DND-41 (cell line): ENCODE measurements at regions not wholly inside any gene's neighbourhood (a gene's known extent, or its start where the extent isn't known, plus 50 kb on each side); places are given as distances from the start of the nearest gene placed in this dataset.

Experiments
- ATAC-seq: fragments of 200-7000 bp; cut with Tn5 transposase; 3 replicates; pipeline ENCODE4 v1.9.1; 2021; ENCODE audit warnings: low read depth; ENCODE audit not compliant: insufficient read depth
- DNase-seq: peaks from one replicate; pipeline ENCODE4 v3.0.0-alpha.2; 2020
- H2AFZ ChIP-seq: 2 replicates; pipeline ENCODE4 v1.6.0; 2012; ENCODE audit warnings: low read depth, low read length
- H3K27ac ChIP-seq: 2 replicates; pipeline ENCODE4 v1.5.1; 2012; ENCODE audit warnings: low read length, inconsistent platforms
- H3K27me3 ChIP-seq: fragments of 200-600 bp; sonication (generic); 2 replicates; pipeline ENCODE4 v1.6.0; 2012; ENCODE audit warnings: low read length, mild to moderate bottlenecking, inconsistent platforms; ENCODE audit not compliant: insufficient read depth, poor library complexity
- H3K36me3 ChIP-seq: 2 replicates; pipeline ENCODE4 v1.5.1; 2012; ENCODE audit warnings: low read length, inconsistent platforms; ENCODE audit not compliant: insufficient read depth
- H3K4me1 ChIP-seq: 2 replicates; pipeline ENCODE4 v1.5.1; 2012; ENCODE audit warnings: mild to moderate bottlenecking, low read length; ENCODE audit not compliant: insufficient read depth
- H3K4me2 ChIP-seq: 2 replicates; pipeline ENCODE4 v1.6.0; 2012; ENCODE audit warnings: mild to moderate bottlenecking, moderate library complexity, low read length, inconsistent platforms; ENCODE audit not compliant: insufficient read depth
- H3K4me3 ChIP-seq, 2 experiments: fragments of 200-600 bp in 1 of 2; shearing (Covaris generic) in 1 of 2; 2 replicates each; pipeline ENCODE4 v1.5.1; 2012 to 2016; ENCODE audit warnings: inconsistent platforms in 2 of 2, low read length in 2 of 2, mild to moderate bottlenecking in 2 of 2, low read depth in 1 of 2, moderate library complexity in 1 of 2
- H3K79me2 ChIP-seq: 2 replicates; pipeline ENCODE4 v1.6.0; 2012; ENCODE audit warnings: low read length, inconsistent platforms; ENCODE audit not compliant: insufficient read depth
- H3K9ac ChIP-seq: 2 replicates; pipeline ENCODE4 v1.6.0; 2012; ENCODE audit warnings: low read depth, mild to moderate bottlenecking, inconsistent platforms, low read length, moderate library complexity
- H3K9me3 ChIP-seq: 2 replicates; pipeline ENCODE4 v1.5.1; 2012; ENCODE audit warnings: low read length, moderate library complexity, mild to moderate bottlenecking, inconsistent platforms; ENCODE audit not compliant: insufficient read depth, severe bottlenecking
- H4K20me1 ChIP-seq: 2 replicates; pipeline ENCODE4 v1.6.0; 2012; ENCODE audit warnings: low read length; ENCODE audit not compliant: insufficient read depth
- CTCF ChIP-seq: IDR thresholded peaks from 2 replicates; pipeline ENCODE4 v1.5.1; 2012; ENCODE audit warnings: borderline replicate concordance, low read length, moderate library complexity, mild to moderate bottlenecking; ENCODE audit not compliant: poor library complexity, severe bottlenecking; ENCODE audit errors: extremely low read depth
- EZH2 ChIP-seq: IDR thresholded peaks from 3 replicates; pipeline ENCODE4 v1.6.1; 2012; ENCODE audit warnings: borderline replicate concordance, low read depth, mild to moderate bottlenecking, moderate library complexity, low read length, inconsistent platforms; ENCODE audit not compliant: severe bottlenecking

- Histone ChIP-seq H3K79me2 (no peaks in the 10 kb centered on the region), H4K20me1 (no peaks in the 10 kb centered on the region), H2AFZ (no peak overlapping the region), H3K4me1 (no peaks in the 10 kb centered on the region), H3K9me3 (no peaks in the 10 kb centered on the region), H3K27ac (no peak overlapping the region), H3K27me3 (peaks cover 3% of the 10 kb centered on the region), H3K36me3 (no peaks in the 10 kb centered on the region), H3K9ac (no peak overlapping the region), H3K4me2 (no peak overlapping the region), H3K4me3 (no peak overlapping the region)
- TF ChIP-seq EZH2 (no peak), CTCF (no peak)
- no peak for DNase-seq
- ATAC-seq, result no peak
Observed at GRCh38 chr11:64499261-64500004, 56.3 kb upstream of the SLC22A11 start.

DNA sequence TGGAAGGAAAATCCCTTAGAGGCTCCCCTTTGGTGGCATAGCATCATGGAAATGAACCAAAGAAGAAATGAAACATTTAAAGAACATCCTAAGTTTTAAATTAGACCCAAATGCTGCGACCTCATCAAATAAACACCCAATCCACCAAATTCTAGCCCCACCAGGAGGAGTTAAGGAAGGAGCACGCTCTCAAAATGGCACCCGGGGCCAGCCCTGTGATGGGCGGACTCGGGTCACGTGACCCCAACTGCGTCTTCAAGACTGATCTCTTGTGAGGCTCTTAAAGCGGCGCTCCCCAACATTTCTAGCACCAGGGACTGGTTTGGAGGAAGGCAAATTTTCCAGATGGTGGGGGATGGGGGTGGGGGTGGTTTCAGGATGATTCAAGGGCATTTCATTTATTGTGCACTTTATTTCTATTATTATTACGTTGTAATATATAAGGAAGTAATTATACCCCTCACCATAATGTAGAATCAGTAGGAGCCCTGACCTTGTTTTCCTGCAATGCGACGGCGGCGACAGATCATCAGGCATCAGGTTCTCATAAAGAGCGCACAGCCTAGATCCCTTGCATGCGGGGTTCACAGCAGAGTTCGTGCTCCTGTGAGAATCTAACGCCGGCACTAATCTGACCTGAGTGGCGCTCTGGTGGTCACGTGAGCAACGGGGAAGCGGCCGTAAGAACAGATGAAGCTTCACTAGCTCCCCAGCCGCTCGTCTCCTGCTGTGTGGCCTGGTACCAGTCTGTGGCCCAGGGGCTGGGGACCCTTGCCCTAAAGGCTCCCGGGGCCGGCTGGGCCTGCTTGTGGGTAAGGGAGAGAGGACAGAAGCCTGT is 55.3 kb upstream of the SLC22A11 start:
- Histone ChIP-seq H3K27ac (no peak overlapping the region), H3K36me3 (no peaks in the 10 kb centered on the region), H3K9ac (no peak overlapping the region), H3K4me2 (no peak overlapping the region), H3K4me3 (no peak overlapping the region), H3K4me1 (no peaks in the 10 kb centered on the region), H4K20me1 (no peaks in the 10 kb centered on the region), H3K9me3 (no peaks in the 10 kb centered on the region), H3K79me2 (no peaks in the 10 kb centered on the region), H2AFZ (no peak overlapping the region), H3K27me3 (no peaks in the 10 kb centered on the region)
- no peak for TF ChIP-seq CTCF
- TF ChIP-seq EZH2, result no peak
- ATAC-seq (no peak), DNase-seq (no peak)

GRCh38 chr11:64501500-64502427 is 54.0 kb upstream of the SLC22A11 start:
- DNase-seq (no peak), ATAC-seq (no peak)
- Histone ChIP-seq H3K4me3 (no peak overlapping the region), H3K27ac (no peak overlapping the region), H3K36me3 (no peaks in the 10 kb centered on the region), H4K20me1 (no peaks in the 10 kb centered on the region), H3K79me2 (no peaks in the 10 kb centered on the region), H3K4me2 (no peak overlapping the region), H2AFZ (no peak overlapping the region), H3K27me3 (peaks cover 4% of the 10 kb centered on the region), H3K4me1 (no peaks in the 10 kb centered on the region), H3K9ac (no peak overlapping the region), H3K9me3 (no peaks in the 10 kb centered on the region)
- TF ChIP-seq CTCF (no peak), EZH2 (no peak)
